A549 (cell line): ENCODE measurements at regions not wholly inside any gene's neighbourhood (a gene's known extent, or its start where the extent isn't known, plus 50 kb on each side); places are given as distances from the start of the nearest gene placed in this dataset.

ENCODE experiments used
- CBX2 ChIP-seq: fragments of 200-600 bp; sonication (generic); IDR thresholded peaks from 2 replicates; pipeline ENCODE4 v1.6.1; 2016; ENCODE audit warnings: low read depth, mild to moderate bottlenecking, borderline replicate concordance
- RARB ChIP-seq: fragments of 250-450 bp; sonication (Bioruptor Pico); IDR thresholded peaks from 2 replicates; pipeline ENCODE4 v1.8.0; 2021; ENCODE audit warnings: mild to moderate bottlenecking, moderate library complexity
- TF ChIP-seq, protein P1 (sequence below): fragments of >200 bp; sonication (Bioruptor Twin); formaldehyde crosslinking; IDR thresholded peaks from 3 replicates; pipeline ENCODE4 v1.5.1; 2016

DNA sequence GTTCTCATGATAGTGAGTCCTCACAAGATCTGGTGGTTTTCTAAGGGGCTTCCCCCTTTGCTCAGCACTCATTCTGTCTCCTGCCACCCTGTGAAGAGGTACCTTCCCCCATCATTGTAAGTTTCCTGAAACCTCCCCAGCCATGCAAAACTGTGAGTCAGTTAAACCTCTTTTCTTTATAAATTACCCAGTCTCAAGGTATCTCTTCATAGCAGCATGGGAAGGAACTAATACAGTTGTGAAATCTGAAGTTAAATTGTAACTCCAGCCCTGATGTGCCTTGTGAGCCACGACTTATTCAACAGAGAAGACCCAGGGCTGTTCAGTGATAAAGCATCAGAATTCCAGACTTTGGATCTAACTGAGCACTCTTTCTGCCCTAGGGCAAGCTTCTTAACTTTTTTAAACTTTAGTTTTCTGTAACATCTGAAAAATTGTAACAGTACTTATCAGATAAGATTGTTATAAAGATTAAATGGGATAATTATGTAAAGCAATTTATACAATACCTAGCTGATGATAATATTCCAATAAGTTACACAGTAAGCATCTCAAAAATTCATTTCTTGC is 220.0 kb downstream of the TRPC6 start:
- TF ChIP-seq RARB (CRISPR knock-in tag), result no peak
- no peak for TF ChIP-seq CBX2
- TF ChIP-seq, protein P1, sequence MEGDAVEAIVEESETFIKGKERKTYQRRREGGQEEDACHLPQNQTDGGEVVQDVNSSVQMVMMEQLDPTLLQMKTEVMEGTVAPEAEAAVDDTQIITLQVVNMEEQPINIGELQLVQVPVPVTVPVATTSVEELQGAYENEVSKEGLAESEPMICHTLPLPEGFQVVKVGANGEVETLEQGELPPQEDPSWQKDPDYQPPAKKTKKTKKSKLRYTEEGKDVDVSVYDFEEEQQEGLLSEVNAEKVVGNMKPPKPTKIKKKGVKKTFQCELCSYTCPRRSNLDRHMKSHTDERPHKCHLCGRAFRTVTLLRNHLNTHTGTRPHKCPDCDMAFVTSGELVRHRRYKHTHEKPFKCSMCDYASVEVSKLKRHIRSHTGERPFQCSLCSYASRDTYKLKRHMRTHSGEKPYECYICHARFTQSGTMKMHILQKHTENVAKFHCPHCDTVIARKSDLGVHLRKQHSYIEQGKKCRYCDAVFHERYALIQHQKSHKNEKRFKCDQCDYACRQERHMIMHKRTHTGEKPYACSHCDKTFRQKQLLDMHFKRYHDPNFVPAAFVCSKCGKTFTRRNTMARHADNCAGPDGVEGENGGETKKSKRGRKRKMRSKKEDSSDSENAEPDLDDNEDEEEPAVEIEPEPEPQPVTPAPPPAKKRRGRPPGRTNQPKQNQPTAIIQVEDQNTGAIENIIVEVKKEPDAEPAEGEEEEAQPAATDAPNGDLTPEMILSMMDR, result no peak
